ENCODE measurements at regions not wholly inside any gene's neighbourhood (a gene's known extent, or its start where the extent isn't known, plus 50 kb on each side); places are given as distances from the start of the nearest gene placed in this dataset.

GRCh38 chr5:153879596-153879995 is 159.1 kb downstream of the FAM114A2 start:
- DNase-seq = no peak

DNA sequence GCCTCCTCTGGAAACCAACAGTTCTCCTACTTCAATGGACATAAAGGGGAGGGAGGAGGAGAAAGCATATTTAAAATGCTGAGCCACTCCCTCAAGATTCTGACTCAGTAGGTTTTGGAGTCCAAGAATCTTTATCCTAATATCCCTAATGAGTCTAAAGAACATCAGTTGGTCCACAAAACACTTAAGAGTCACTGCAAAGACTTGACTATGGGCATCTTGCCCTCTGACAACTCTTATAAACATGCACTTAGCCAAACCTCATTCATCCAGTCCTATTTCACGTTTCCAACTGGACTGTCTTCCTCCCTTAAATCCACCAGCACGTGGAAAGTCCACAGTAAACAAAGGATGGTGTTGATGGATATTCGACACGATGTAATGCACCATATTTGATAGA is 172.5 kb downstream of the FAM114A2 start:
- no peak for DNase-seq

GRCh38 chr5:153865016-153865415 is 173.7 kb downstream of the FAM114A2 start:
- no peak for DNase-seq

GRCh38 chr5:153863951-153864350 is 174.8 kb downstream of the FAM114A2 start:
- no peak for DNase-seq

Data from RPMI8226 (cell line).